Hematopoietic multipotent progenitor cell treated with erythropoietin and hydrocortisone succinate and interleukin-3 and kit ligand, for 4 days (in vitro differentiated cells): ENCODE measurements at regions not wholly inside any gene's neighbourhood (a gene's known extent, or its start where the extent isn't known, plus 50 kb on each side); places are given as distances from the start of the nearest gene placed in this dataset.

ENCODE experiments used
- DNase-seq: peaks from one replicate; pipeline ENCODE4 v3.0.0-alpha.2; 2015

- no peak for DNase-seq
These were observed 55.9 kb upstream of the TMCC3 start for GRCh38 chr12:94706250-94706661.

GRCh38 chr12:94705676-94706075, 55.3 kb upstream of the TMCC3 start:
- no peak for DNase-seq

GRCh38 chr12:94704452-94705306, 54.3 kb upstream of the TMCC3 start:
- peak; percentile 17 for DNase-seq

DNA sequence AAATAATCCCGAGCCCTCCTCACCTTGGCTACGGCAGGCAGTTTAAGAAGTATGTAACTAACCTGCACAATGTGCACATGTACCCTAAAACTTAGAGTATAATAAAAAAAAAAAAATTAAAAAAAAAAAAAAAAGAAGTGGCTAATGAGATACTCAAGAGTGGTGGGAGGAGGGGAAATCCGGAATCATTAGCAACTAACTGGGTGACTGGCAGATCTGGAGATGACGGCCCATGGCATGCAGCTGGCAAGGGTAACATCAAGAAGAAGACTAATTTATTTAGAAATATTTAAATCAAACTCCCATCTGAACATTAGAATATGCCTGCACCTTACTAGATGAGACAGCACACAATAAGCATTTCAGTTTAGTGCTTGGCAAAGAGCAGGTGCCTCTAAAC, 52.3 kb upstream of the TMCC3 start:
- DNase-seq = no peak

GRCh38 chr12:94701711-94702110, 51.4 kb upstream of the TMCC3 start:
- no peak for DNase-seq

- DNase-seq = no peak
These were observed 50.3 kb upstream of the TMCC3 start for GRCh38 chr12:94700662-94701061.
